Osteocyte (in vitro differentiated cells): ENCODE measurements at regions not wholly inside any gene's neighbourhood (a gene's known extent, or its start where the extent isn't known, plus 50 kb on each side); places are given as distances from the start of the nearest gene placed in this dataset.
A peak's percentile ranks its signal among the peaks of the same experiment; 100 is the strongest.

Experiments used
- DNase-seq: peaks from one replicate; pipeline ENCODE4 v3.0.0; 2021; ENCODE audit warnings: mixed read lengths; ENCODE audit not compliant: unreplicated experiment; ENCODE audit errors: extremely low spot score
- H3K27ac Mint-ChIP-seq: one replicate; pipeline ENCODE4 v1.8.0; 2021; ENCODE audit warnings: mild to moderate bottlenecking, mixed read lengths; ENCODE audit not compliant: unreplicated experiment
- H3K27me3 Mint-ChIP-seq: one replicate; pipeline ENCODE4 v1.8.0; 2021; ENCODE audit warnings: mixed read lengths; ENCODE audit not compliant: unreplicated experiment
- H3K36me3 Mint-ChIP-seq: one replicate; pipeline ENCODE4 v1.8.0; 2021; ENCODE audit warnings: mixed read lengths; ENCODE audit not compliant: unreplicated experiment
- H3K4me1 Mint-ChIP-seq: one replicate; pipeline ENCODE4 v1.8.0; 2021; ENCODE audit warnings: mixed read lengths; ENCODE audit not compliant: unreplicated experiment
- H3K4me3 Mint-ChIP-seq: one replicate; pipeline ENCODE4 v1.8.0; 2021; ENCODE audit warnings: mild to moderate bottlenecking, moderate library complexity, mixed read lengths; ENCODE audit not compliant: unreplicated experiment
- H3K9me3 Mint-ChIP-seq: one replicate; pipeline ENCODE4 v1.8.0; 2021; ENCODE audit warnings: mixed read lengths; ENCODE audit not compliant: unreplicated experiment
- TF ChIP-seq, protein P1 (sequence below): fragments of 200-600 bp; sonication (generic); IDR thresholded peaks from 2 replicates; pipeline ENCODE4 v1.5.0; 2021; ENCODE audit warnings: antibody characterized with exemption, mild to moderate bottlenecking, moderate library complexity

DNA sequence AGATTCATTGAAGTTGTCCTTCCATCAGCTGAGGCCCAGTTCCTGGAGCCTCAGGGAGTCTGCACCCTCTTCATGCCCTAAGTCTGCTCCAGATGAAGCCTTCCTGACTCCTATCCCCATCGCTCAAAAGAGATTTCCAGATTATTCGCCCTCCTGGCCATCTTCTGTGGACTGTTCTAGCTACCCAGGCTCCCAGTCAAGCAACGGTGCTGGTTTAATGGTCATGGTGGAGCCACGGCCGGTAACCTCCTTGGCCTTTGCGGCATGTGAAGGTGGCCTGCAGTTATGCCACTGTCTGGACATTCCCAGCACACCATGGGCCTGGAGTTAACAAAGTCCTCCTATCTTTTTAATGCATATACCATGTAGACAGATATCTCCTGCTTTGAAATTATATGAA is 140.1 kb upstream of the ASB18 start:
- H3K4me1 Mint-ChIP-seq, result no peaks in the 10 kb centered on the region
- peak; percentile 59 for DNase-seq
- TF ChIP-seq, protein P1, sequence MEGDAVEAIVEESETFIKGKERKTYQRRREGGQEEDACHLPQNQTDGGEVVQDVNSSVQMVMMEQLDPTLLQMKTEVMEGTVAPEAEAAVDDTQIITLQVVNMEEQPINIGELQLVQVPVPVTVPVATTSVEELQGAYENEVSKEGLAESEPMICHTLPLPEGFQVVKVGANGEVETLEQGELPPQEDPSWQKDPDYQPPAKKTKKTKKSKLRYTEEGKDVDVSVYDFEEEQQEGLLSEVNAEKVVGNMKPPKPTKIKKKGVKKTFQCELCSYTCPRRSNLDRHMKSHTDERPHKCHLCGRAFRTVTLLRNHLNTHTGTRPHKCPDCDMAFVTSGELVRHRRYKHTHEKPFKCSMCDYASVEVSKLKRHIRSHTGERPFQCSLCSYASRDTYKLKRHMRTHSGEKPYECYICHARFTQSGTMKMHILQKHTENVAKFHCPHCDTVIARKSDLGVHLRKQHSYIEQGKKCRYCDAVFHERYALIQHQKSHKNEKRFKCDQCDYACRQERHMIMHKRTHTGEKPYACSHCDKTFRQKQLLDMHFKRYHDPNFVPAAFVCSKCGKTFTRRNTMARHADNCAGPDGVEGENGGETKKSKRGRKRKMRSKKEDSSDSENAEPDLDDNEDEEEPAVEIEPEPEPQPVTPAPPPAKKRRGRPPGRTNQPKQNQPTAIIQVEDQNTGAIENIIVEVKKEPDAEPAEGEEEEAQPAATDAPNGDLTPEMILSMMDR, result no peak
- no peaks in the 10 kb centered on the region for H3K36me3 Mint-ChIP-seq
- no peak overlapping the region for H3K27ac Mint-ChIP-seq
- H3K9me3 Mint-ChIP-seq, result peaks cover 3% of the 10 kb centered on the region
- H3K27me3 Mint-ChIP-seq, result peaks cover 15% of the 10 kb centered on the region
- H3K4me3 Mint-ChIP-seq, result no peak overlapping the region

DNA sequence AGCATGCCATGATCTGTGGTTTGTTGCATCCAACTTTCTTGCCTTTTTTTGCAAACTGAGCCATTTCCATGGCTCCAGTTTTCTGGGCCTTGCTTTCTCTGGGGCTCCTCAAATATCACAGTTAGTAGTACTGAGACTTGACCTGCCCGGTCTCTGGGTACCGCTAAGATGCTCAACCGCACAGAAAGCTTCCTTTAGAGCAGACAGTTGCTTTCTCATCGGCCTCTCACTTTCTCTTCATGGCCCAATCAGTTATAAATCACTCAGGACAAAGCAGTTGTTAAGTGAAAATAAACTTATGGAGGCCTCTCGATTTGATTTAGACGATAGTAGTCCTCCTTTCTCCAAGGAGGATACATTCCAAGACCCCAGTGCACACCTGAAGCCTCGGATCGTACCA is 141.2 kb upstream of the ASB18 start:
- Mint-ChIP-seq H3K27me3 (peaks cover 15% of the 10 kb centered on the region), H3K4me1 (no peaks in the 10 kb centered on the region), H3K27ac (no peak overlapping the region), H3K4me3 (no peak overlapping the region), H3K9me3 (peaks cover 3% of the 10 kb centered on the region), H3K36me3 (no peaks in the 10 kb centered on the region)
- TF ChIP-seq, protein P1, result no peak
- DNase-seq, result no peak

DNA sequence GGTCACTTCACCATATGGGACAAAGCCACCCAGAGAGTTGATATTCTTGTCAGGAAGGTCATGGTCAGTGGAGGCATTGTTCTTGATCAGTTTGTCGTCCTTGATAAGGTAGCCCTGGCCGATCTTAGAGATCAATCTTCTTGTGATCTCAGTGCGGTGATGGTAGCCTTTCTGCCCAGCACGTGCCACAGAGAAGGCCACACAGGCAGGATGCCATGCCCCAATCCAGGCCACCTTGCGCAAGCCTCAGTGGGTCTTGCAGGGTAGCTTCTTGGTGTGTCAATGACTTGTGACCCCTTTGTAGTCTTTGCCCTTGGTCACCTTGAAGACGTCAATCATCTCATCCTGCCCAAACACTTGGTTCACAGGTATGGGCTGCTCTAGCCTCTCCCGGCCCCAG is 143.9 kb upstream of the ASB18 start:
- no peak overlapping the region for H3K4me3 Mint-ChIP-seq
- no peak overlapping the region for H3K27ac Mint-ChIP-seq
- H3K4me1 Mint-ChIP-seq, result no peaks in the 10 kb centered on the region
- TF ChIP-seq, protein P1, result no peak
- peaks cover 19% of the 10 kb centered on the region for H3K27me3 Mint-ChIP-seq
- peaks cover 8% of the 10 kb centered on the region for H3K9me3 Mint-ChIP-seq
- no peaks in the 10 kb centered on the region for H3K36me3 Mint-ChIP-seq
- DNase-seq, result no peak

DNA sequence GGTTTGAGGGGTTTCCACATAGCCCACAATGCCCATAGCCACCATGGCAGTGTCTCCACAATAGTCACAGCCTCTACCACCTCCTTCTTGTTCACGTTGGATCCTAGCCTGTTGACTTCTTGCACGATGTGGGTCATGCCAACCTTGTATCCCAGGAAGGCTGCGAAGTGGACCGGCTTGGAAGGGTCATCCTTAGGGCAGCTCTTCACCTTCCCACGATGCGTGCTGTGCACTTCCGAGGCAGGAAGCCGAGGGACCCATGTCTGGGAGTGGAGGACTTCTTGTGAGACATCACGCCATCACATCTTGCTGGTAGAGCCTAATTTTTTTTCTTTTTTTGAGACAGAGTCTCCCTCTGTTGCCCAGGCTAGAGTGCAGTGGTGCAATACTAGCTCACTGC is 144.6 kb upstream of the ASB18 start:
- Mint-ChIP-seq H3K27ac (no peak overlapping the region), H3K4me3 (no peak overlapping the region), H3K9me3 (peaks cover 8% of the 10 kb centered on the region), H3K27me3 (peaks cover 19% of the 10 kb centered on the region), H3K36me3 (no peaks in the 10 kb centered on the region), H3K4me1 (no peaks in the 10 kb centered on the region)
- no peak for DNase-seq
- TF ChIP-seq, protein P1, result no peak

DNA sequence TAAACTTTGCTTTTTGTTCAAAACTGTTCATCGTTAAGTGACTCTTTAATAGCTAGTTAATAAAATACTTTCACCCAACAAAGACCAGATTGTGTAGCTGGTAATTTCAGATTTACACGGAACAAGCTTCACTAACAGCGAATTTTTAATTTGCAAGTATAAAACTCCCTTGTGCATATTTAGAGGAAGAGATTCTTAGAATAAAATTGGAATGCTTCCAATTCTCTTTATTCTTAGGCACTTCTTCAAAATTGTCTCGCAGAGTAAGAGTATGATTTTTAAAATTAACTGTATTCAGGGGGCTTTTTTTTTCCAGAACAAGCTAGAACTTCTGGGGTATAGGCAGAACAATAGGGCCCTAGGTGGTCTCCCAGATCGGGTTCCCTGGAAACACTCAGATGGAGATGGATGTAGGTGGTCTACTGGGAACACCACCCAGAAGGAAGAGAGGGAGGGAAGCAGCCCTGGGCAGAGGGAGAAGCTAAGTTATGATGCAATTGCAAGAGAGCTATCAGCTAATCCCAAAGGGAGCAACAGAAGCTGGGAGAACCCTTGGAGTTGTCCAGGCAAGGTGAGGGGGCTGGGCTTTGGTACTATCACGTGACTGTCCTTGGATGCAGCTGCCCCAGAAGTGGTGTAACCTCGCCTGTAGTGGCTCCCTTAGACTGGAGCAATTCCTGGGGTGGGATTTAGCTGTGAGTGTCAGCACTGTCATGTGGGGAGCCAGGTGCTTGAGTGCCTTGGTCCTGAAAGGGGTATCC is 151.7 kb upstream of the ASB18 start:
- H3K4me1 Mint-ChIP-seq, result no peaks in the 10 kb centered on the region
- peaks cover 5% of the 10 kb centered on the region for H3K9me3 Mint-ChIP-seq
- no peak overlapping the region for H3K4me3 Mint-ChIP-seq
- H3K27me3 Mint-ChIP-seq, result peaks cover 32% of the 10 kb centered on the region
- TF ChIP-seq, protein P1, result no peak
- H3K27ac Mint-ChIP-seq, result no peak overlapping the region
- H3K36me3 Mint-ChIP-seq, result no peaks in the 10 kb centered on the region
- DNase-seq, result no peak
